Fibroblast of villous mesenchyme (primary cell): ENCODE measurements at regions not wholly inside any gene's neighbourhood (a gene's known extent, or its start where the extent isn't known, plus 50 kb on each side); places are given as distances from the start of the nearest gene placed in this dataset.

Source experiments
- DNase-seq: peaks from one replicate; pipeline ENCODE4 v3.0.0-alpha.2; 2010; ENCODE audit warnings: low read depth
- H3K4me3 ChIP-seq: 2 replicates; pipeline ENCODE4 v1.5.1; 2011; ENCODE audit warnings: low read depth, mild to moderate bottlenecking, low read length
- TF ChIP-seq, protein P1 (sequence below): IDR thresholded peaks from 2 replicates; pipeline ENCODE4 v1.5.1; 2012; ENCODE audit warnings: low read depth, mild to moderate bottlenecking, low read length; ENCODE audit not compliant: insufficient read depth

DNA sequence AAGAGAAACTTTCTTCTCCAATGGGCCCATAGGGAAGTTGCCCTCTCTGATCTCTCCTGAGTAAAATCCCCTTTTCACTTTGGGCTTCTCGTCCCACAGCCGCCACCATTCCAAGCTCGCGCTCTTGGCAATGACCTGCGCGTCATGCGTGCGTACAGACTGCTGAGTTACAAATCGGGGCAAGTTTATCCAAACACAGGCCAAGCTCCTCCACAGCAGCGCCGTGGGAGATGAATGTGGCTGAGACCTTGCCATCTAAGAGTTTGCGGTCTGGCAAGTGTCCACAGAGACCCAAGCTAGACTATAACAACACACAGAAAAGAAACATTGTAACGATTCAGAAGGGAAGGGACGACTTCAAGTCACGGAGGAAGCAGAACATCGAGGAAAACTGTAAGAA is 116.3 kb upstream of the SOD1 start:
- TF ChIP-seq, protein P1, sequence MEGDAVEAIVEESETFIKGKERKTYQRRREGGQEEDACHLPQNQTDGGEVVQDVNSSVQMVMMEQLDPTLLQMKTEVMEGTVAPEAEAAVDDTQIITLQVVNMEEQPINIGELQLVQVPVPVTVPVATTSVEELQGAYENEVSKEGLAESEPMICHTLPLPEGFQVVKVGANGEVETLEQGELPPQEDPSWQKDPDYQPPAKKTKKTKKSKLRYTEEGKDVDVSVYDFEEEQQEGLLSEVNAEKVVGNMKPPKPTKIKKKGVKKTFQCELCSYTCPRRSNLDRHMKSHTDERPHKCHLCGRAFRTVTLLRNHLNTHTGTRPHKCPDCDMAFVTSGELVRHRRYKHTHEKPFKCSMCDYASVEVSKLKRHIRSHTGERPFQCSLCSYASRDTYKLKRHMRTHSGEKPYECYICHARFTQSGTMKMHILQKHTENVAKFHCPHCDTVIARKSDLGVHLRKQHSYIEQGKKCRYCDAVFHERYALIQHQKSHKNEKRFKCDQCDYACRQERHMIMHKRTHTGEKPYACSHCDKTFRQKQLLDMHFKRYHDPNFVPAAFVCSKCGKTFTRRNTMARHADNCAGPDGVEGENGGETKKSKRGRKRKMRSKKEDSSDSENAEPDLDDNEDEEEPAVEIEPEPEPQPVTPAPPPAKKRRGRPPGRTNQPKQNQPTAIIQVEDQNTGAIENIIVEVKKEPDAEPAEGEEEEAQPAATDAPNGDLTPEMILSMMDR, result no peak
- DNase-seq, result no peak

DNA sequence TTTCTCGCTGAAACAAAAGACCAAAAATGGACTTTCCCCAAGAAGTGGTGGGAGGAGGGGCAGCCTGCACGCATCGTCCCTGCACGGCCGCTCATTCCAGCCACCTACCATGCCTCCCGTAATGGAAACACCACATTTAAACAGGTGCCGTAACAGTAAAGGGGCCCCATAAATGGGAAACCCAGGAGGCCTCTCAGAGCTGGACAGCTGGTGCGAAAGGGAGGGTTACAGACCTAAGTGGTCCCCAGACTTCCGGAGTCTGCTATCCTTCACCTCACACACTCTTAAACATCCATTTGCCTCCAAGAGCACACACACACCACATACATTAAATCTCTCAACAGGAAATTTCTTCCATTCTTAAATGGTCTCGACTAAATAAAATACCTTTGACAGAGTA is 120.7 kb upstream of the SOD1 start:
- H3K4me3 ChIP-seq, result no peak overlapping the region
- no peak for DNase-seq
- TF ChIP-seq, protein P1, result no peak

More for the DNA sequence above, 116.3 kb upstream of the SOD1 start:
- no peak overlapping the region for H3K4me3 ChIP-seq

DNA sequence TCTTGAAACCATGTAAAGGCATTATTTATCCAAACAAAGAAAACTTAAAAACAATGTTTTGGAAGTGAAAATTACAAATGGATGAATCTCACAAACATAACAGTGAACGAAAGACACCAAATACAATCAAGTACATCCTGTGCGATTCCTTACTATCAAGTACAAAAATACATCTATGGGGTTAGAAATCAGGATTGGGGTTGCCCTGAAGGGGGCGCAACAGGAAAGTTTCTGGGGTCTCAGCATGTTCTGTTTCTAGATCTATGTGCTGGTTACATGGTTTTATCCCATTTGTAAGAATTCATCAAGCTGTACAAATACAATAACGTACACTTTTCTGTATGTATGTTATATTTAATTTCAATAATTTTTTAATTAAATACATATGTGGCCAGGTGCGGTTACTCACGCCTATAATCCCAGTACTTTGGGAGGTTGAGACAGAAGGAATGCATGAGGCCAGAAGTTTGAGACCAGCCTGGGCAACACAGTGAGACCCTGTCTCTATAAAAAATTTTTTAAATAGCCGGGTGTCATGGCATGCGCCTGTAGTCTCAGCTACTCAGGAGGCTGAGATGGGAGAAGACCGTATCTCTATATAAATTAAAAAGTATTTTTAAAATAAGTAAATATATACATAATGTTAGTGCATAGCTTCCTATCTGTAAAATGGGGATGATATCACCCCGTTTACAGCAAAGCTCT is 121.5 kb upstream of the SOD1 start:
- no peak overlapping the region for H3K4me3 ChIP-seq
- DNase-seq, result no peak
- TF ChIP-seq, protein P1, result no peak

DNA sequence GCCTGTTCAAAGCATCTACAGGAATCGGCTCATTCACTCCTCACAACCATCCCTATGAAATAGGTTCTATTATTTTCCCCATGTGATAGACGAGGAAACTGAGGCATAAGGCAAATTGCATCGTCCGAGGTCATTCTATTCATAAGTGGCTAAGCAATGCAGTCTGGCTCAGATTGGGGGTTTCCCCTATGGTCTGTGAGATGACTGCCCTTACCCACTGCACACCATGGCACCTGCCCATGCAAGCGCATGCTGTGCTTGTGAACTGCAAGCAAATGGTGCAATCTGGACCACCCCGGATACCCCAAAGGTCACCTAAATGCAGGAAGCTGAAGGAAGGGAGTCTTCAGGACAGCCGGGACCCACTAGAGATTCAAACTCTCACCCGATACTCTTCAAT is 123.4 kb upstream of the SOD1 start:
- TF ChIP-seq, protein P1, result no peak
- H3K4me3 ChIP-seq, result no peak overlapping the region
- no peak for DNase-seq

GRCh38 chr21:31531967-31532366 is 127.5 kb upstream of the SOD1 start:
- TF ChIP-seq, protein P1, result no peak
- H3K4me3 ChIP-seq, result no peak overlapping the region
- DNase-seq, result no peak

- TF ChIP-seq, protein P1, result no peak
- H3K4me3 ChIP-seq, result no peak overlapping the region
- DNase-seq, result no peak
Observed at GRCh38 chr21:31530897-31531705, 128.4 kb upstream of the SOD1 start.
